Duodenal mucosa (tissue), 2 donors: ENCODE measurements at regions not wholly inside any gene's neighbourhood (a gene's known extent, or its start where the extent isn't known, plus 50 kb on each side); places are given as distances from the start of the nearest gene placed in this dataset.
"Not testable (repeated sequence)": the region's sequence is repeated elsewhere in the genome, so short reads cannot be mapped to it uniquely, and the experiment has no call there.

Experiments used
- H3K27ac ChIP-seq: one replicate; pipeline ENCODE4 v1.7.0; 2013; ENCODE audit warnings: low read depth, low read length
- H3K27me3 ChIP-seq, 2 donors: one replicate each; pipeline ENCODE4 v1.7.0; 2013; ENCODE audit warnings: low read length in 2 of 2, control low read depth in 1 of 2; ENCODE audit not compliant: insufficient read depth in 2 of 2, control insufficient read depth in 1 of 2
- H3K36me3 ChIP-seq, 2 donors: one replicate each; pipeline ENCODE4 v1.7.0; 2013; ENCODE audit warnings: low read length in 2 of 2, control low read depth in 1 of 2; ENCODE audit not compliant: insufficient read depth in 2 of 2, control insufficient read depth in 1 of 2
- H3K4me1 ChIP-seq, 2 donors: one replicate each; pipeline ENCODE4 v1.7.0; 2013; ENCODE audit warnings: low read length in 2 of 2, control low read depth in 1 of 2; ENCODE audit not compliant: insufficient read depth in 2 of 2, control insufficient read depth in 1 of 2
- H3K4me3 ChIP-seq, 2 donors: one replicate each; pipeline ENCODE4 v1.7.0; 2013; ENCODE audit warnings: low read length in 2 of 2, low read depth in 1 of 2
- H3K9ac ChIP-seq, 2 donors: one replicate each; pipeline ENCODE4 v1.7.0; 2013; ENCODE audit warnings: low read length in 2 of 2, low read depth in 1 of 2
- H3K9me3 ChIP-seq, 2 donors: one replicate each; pipeline ENCODE4 v1.7.0; 2013; ENCODE audit warnings: low read length in 2 of 2, control low read depth in 1 of 2; ENCODE audit not compliant: control insufficient read depth in 1 of 2

- H3K27me3 ChIP-seq, H3K36me3 ChIP-seq, H3K9me3 ChIP-seq, H3K27ac ChIP-seq, H3K4me1 ChIP-seq, H3K4me3 ChIP-seq, H3K9ac ChIP-seq: not testable (repeated sequence)
Observed at GRCh38 chr12:78379065-78379464, 485.5 kb upstream of the SYT1 start.

- Histone ChIP-seq H3K27me3 (no peaks in the 10 kb centered on the region), H3K9ac (no peak overlapping the region), H3K9me3 (peaks cover 4 to 7% of the 10 kb centered on the region in 2 donors), H3K36me3 (no peaks in the 10 kb centered on the region), H3K27ac (no peak overlapping the region), H3K4me3 (no peak overlapping the region), H3K4me1 (no peaks in the 10 kb centered on the region)
Observed at GRCh38 chr12:78383414-78383813, 481.2 kb upstream of the SYT1 start.

GRCh38 chr12:78384541-78384940 lies 480.0 kb upstream of the SYT1 start:
- H3K27ac ChIP-seq, result no peak overlapping the region
- no peaks in the 10 kb centered on the region for H3K36me3 ChIP-seq
- no peaks in the 10 kb centered on the region for H3K27me3 ChIP-seq
- no peaks in the 10 kb centered on the region for H3K4me1 ChIP-seq
- H3K9me3 ChIP-seq, result no peaks in the 10 kb centered on the region
- no peak overlapping the region for H3K9ac ChIP-seq
- no peak overlapping the region for H3K4me3 ChIP-seq

- H3K36me3 ChIP-seq, result no peaks in the 10 kb centered on the region
- H3K9ac ChIP-seq, result no peak overlapping the region
- no peaks in the 10 kb centered on the region for H3K9me3 ChIP-seq
- no peak overlapping the region for H3K27ac ChIP-seq
- H3K4me3 ChIP-seq, result no peak overlapping the region
- no peaks in the 10 kb centered on the region for H3K4me1 ChIP-seq
- H3K27me3 ChIP-seq, result no peaks in the 10 kb centered on the region
Observed at GRCh38 chr12:78385541-78385940, 479.0 kb upstream of the SYT1 start.

- H3K9ac ChIP-seq, result no peak overlapping the region
- H3K27me3 ChIP-seq, result no peaks in the 10 kb centered on the region
- H3K9me3 ChIP-seq, result no peaks in the 10 kb centered on the region
- H3K4me3 ChIP-seq, result no peak overlapping the region
- H3K27ac ChIP-seq, result no peak overlapping the region
- no peaks in the 10 kb centered on the region for H3K36me3 ChIP-seq
- H3K4me1 ChIP-seq, result no peaks in the 10 kb centered on the region
Observed at GRCh38 chr12:78386871-78387270, 477.7 kb upstream of the SYT1 start.

- no peaks in the 10 kb centered on the region for H3K27me3 ChIP-seq
- no peak overlapping the region for H3K27ac ChIP-seq
- no peaks in the 10 kb centered on the region for H3K4me1 ChIP-seq
- no peaks in the 10 kb centered on the region for H3K36me3 ChIP-seq
- H3K9ac ChIP-seq, result no peak overlapping the region
- no peaks in the 10 kb centered on the region for H3K9me3 ChIP-seq
- no peak overlapping the region for H3K4me3 ChIP-seq
Observed at GRCh38 chr12:78387721-78388120, 476.9 kb upstream of the SYT1 start.

- no peaks in the 10 kb centered on the region for H3K9me3 ChIP-seq
- no peaks in the 10 kb centered on the region for H3K4me1 ChIP-seq
- H3K4me3 ChIP-seq, result no peak overlapping the region
Observed at GRCh38 chr12:78388461-78388860, 476.1 kb upstream of the SYT1 start.

GRCh38 chr12:78390920-78391319 lies 473.7 kb upstream of the SYT1 start:
- no peak overlapping the region for H3K9ac ChIP-seq
- H3K4me1 ChIP-seq, result no peaks in the 10 kb centered on the region
- H3K27ac ChIP-seq, result no peak overlapping the region
- no peaks in the 10 kb centered on the region for H3K36me3 ChIP-seq
- no peaks in the 10 kb centered on the region for H3K9me3 ChIP-seq
- no peak overlapping the region for H3K4me3 ChIP-seq
- no peaks in the 10 kb centered on the region for H3K27me3 ChIP-seq

More at GRCh38 chr12:78388461-78388860, 476.1 kb upstream of the SYT1 start:
- H3K27me3 ChIP-seq, result no peaks in the 10 kb centered on the region
- H3K27ac ChIP-seq, result no peak overlapping the region
- H3K36me3 ChIP-seq, result no peaks in the 10 kb centered on the region
- H3K9ac ChIP-seq, result no peak overlapping the region

GRCh38 chr12:78392918-78393317 lies 471.7 kb upstream of the SYT1 start:
- Histone ChIP-seq H3K9ac (no peak overlapping the region), H3K9me3 (no peaks in the 10 kb centered on the region), H3K27me3 (no peaks in the 10 kb centered on the region), H3K4me3 (no peak overlapping the region), H3K36me3 (no peaks in the 10 kb centered on the region), H3K27ac (no peak overlapping the region), H3K4me1 (no peaks in the 10 kb centered on the region)

- no peak overlapping the region for H3K4me3 ChIP-seq
- no peaks in the 10 kb centered on the region for H3K4me1 ChIP-seq
- H3K9me3 ChIP-seq, result no peaks in the 10 kb centered on the region
- H3K9ac ChIP-seq, result no peak overlapping the region
- no peaks in the 10 kb centered on the region for H3K27me3 ChIP-seq
- no peaks in the 10 kb centered on the region for H3K36me3 ChIP-seq
- H3K27ac ChIP-seq, result no peak overlapping the region
Observed at GRCh38 chr12:78395961-78396360, 468.6 kb upstream of the SYT1 start.

GRCh38 chr12:78396538-78396937 lies 468.0 kb upstream of the SYT1 start:
- no peaks in the 10 kb centered on the region for H3K27me3 ChIP-seq
- H3K9ac ChIP-seq, result no peak overlapping the region
- no peak overlapping the region for H3K4me3 ChIP-seq
- no peak overlapping the region for H3K27ac ChIP-seq
- no peaks in the 10 kb centered on the region for H3K36me3 ChIP-seq
- no peaks in the 10 kb centered on the region for H3K4me1 ChIP-seq
- no peaks in the 10 kb centered on the region for H3K9me3 ChIP-seq
